ENCODE measurements at regions not wholly inside any gene's neighbourhood (a gene's known extent, or its start where the extent isn't known, plus 50 kb on each side); places are given as distances from the start of the nearest gene placed in this dataset.
A peak's percentile ranks its signal among the peaks of the same experiment; 100 is the strongest.

DNA sequence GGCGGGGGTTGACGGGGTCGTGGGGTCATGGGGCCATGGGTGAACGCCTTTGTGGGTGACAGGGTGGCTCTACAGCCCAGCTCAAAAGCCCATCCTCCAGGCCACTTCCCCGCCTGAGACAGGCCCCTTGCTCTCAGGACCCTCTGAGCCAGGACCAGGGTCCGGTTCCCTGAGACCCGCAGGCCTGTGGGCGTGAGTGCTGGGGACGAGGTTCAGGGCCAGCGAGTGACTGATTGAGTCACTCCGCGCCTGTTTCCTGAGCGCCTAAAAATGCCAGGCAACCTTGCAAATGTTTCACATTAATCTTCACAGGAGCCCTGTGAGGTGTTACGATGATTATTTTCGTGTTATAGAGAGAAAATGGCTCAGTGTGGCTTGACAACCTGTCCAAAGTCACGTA lies 97.8 kb downstream of the ZNF674 start:
- TF ChIP-seq POLR2AphosphoS5 (IDR thresholded peaks at IDR 0.05): no peak
- TF ChIP-seq CTCF (IDR thresholded peaks at IDR 0.05): no peak
- no peak for TF ChIP-seq EP300 (IDR thresholded peaks at IDR 0.05)
- TF ChIP-seq POLR2A (IDR thresholded peaks at IDR 0.05): no peak
- Histone ChIP-seq H3K4me3 (peak overlapping the region; percentile 75 to 80), H3K4me1 (peaks cover 0 to 22% (median 0%) of the 10 kb centered on the region in 3 donors), H3K27ac (peak overlapping the region; percentile 60 to 89 (median 85)), H3K9me3 (no peaks in the 10 kb centered on the region), H3K36me3 (peaks cover 0 to 36% of the 10 kb centered on the region in 2 donors), H3K27me3 (no peaks in the 10 kb centered on the region)
- WGBS, 2 donors (ENCODE audit: low coverage in 1 of 2): 0 to 10% methylated on average over 1 to 2 of the region's 16 CpGs
- peak; percentile 37 for ATAC-seq

GRCh38 chrX:46446727-46447378 lies 98.4 kb downstream of the ZNF674 start:
- ATAC-seq: peak; percentile 94
- H3K4me3 ChIP-seq: peak overlapping the region; percentile 75 to 80
- H3K27ac ChIP-seq: peak overlapping the region; percentile 60 to 89 (median 85)
- 25% methylated on average over 7 of the region's 51 CpGs; no CpG with 5 or more reads in 1 of the 2 donors for WGBS, 2 donors (ENCODE audit: low coverage in 1 of 2)
- TF ChIP-seq POLR2AphosphoS5 (IDR thresholded peaks at IDR 0.05): peak; percentile 87
- TF ChIP-seq EP300 (IDR thresholded peaks at IDR 0.05): no peak
- peak; percentile 56 to 67 for TF ChIP-seq POLR2A (IDR thresholded peaks at IDR 0.05)
- no peaks in the 10 kb centered on the region for H3K9me3 ChIP-seq
- H3K4me1 ChIP-seq: peaks cover 0 to 22% (median 0%) of the 10 kb centered on the region in 3 donors
- peaks cover 0 to 34% of the 10 kb centered on the region in 2 donors for H3K36me3 ChIP-seq
- no peaks in the 10 kb centered on the region for H3K27me3 ChIP-seq

- no peaks in the 10 kb centered on the region for H3K9me3 ChIP-seq
- TF ChIP-seq POLR2AphosphoS5 (IDR thresholded peaks at IDR 0.05) (no peak), POLR2A (IDR thresholded peaks at IDR 0.05) (no peak), CTCF (IDR thresholded peaks at IDR 0.05) (no peak)
- H3K36me3 ChIP-seq: peaks cover 0 to 7% of the 10 kb centered on the region in 2 donors
- no peak overlapping the region for H3K27ac ChIP-seq
- no peak overlapping the region for H3K4me3 ChIP-seq
- no peaks in the 10 kb centered on the region for H3K27me3 ChIP-seq
- peaks cover 0 to 19% (median 0%) of the 10 kb centered on the region in 3 donors for H3K4me1 ChIP-seq
- ATAC-seq: no peak
Measured at GRCh38 chrX:46444011-46444410, 101.2 kb downstream of the ZNF674 start.

DNA sequence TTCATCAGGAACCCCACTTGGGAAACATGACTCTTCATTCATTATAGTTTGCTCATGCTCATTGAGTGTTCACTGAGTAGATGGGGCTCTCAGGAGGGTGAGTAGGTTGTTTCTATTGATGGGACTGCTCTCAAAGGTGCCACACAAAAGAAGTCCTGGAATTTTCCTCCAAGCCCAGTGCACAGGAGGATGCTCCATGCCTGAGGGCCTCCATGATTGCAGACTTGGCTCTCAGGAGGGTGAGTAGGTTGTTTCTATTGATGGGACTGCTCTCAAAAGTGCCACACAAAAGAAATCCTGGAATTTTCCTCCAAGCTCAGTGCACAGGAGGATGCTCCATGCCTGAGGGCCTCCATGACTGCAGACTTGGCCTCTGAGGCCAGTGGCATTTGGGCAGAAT lies 108.5 kb downstream of the ZNF674 start:
- ATAC-seq: no peak
- no peaks in the 10 kb centered on the region for H3K4me1 ChIP-seq
- no peaks in the 10 kb centered on the region for H3K9me3 ChIP-seq
- H3K4me3 ChIP-seq: no peak overlapping the region
- no peaks in the 10 kb centered on the region for H3K36me3 ChIP-seq
- H3K27me3 ChIP-seq: no peaks in the 10 kb centered on the region
- no peak overlapping the region for H3K27ac ChIP-seq
- TF ChIP-seq CTCF (IDR thresholded peaks at IDR 0.05): no peak
- TF ChIP-seq POLR2A (IDR thresholded peaks at IDR 0.05): no peak
- TF ChIP-seq POLR2AphosphoS5 (IDR thresholded peaks at IDR 0.05): no peak
- TF ChIP-seq EP300 (IDR thresholded peaks at IDR 0.05): no peak

GRCh38 chrX:46433892-46434291 lies 111.3 kb downstream of the ZNF674 start:
- TF ChIP-seq POLR2A (IDR thresholded peaks at IDR 0.05) (no peak), EP300 (IDR thresholded peaks at IDR 0.05) (no peak), CTCF (IDR thresholded peaks at IDR 0.05) (no peak), POLR2AphosphoS5 (IDR thresholded peaks at IDR 0.05) (no peak)
- Histone ChIP-seq H3K27me3 (no peaks in the 10 kb centered on the region), H3K4me1 (no peaks in the 10 kb centered on the region), H3K27ac (no peak overlapping the region), H3K9me3 (no peaks in the 10 kb centered on the region), H3K4me3 (no peak overlapping the region), H3K36me3 (no peaks in the 10 kb centered on the region)
- WGBS, 2 donors (ENCODE audit: low coverage in 1 of 2): 70% methylated on average over 2 of the region's 2 CpGs; no CpG with 5 or more reads in 1 of the 2 donors
- no peak for ATAC-seq
